ENCODE measurements at regions not wholly inside any gene's neighbourhood (a gene's known extent, or its start where the extent isn't known, plus 50 kb on each side); places are given as distances from the start of the nearest gene placed in this dataset.

DNA sequence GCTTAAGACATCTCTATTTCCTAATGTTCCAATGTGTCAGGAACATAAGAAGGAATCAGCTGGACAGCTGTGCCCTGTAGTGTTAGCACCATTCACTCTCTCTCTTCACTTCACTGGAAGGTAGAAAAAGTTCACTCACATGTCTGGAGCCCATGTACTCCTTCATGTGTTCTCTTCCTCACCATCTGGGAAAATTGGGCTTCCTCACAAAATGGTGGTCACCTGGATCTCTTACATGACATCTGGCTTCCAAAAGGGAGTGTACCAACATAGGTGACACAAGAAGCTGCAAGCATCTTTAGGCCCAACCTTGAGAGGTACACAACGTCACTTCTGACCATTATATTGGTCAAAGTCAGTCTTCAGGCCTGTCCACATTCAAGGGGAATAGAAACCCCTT lies 882.6 kb downstream of the LTN1 start:
- H3K4me2 ChIP-seq (ENCODE audit: insufficient read depth, low read length) = no peak overlapping the region
- peaks cover 9% of the 10 kb centered on the region for H3K4me1 ChIP-seq (ENCODE audit: insufficient read depth, low read length)
- H3K27ac ChIP-seq (ENCODE audit: low read depth, low read length) = no peak overlapping the region
- no peaks in the 10 kb centered on the region for H3K79me2 ChIP-seq (ENCODE audit: insufficient read depth, low read length)
- H3K9me3 ChIP-seq (ENCODE audit: low read depth, low read length) = no peaks in the 10 kb centered on the region
- H3K4me3 ChIP-seq (ENCODE audit: insufficient read depth, low read length) = no peak overlapping the region
- H3K27me3 ChIP-seq (ENCODE audit: insufficient read depth, low read length) = no peaks in the 10 kb centered on the region
- no peak overlapping the region for H2AFZ ChIP-seq (ENCODE audit: low read length)
- TF ChIP-seq, protein P1, sequence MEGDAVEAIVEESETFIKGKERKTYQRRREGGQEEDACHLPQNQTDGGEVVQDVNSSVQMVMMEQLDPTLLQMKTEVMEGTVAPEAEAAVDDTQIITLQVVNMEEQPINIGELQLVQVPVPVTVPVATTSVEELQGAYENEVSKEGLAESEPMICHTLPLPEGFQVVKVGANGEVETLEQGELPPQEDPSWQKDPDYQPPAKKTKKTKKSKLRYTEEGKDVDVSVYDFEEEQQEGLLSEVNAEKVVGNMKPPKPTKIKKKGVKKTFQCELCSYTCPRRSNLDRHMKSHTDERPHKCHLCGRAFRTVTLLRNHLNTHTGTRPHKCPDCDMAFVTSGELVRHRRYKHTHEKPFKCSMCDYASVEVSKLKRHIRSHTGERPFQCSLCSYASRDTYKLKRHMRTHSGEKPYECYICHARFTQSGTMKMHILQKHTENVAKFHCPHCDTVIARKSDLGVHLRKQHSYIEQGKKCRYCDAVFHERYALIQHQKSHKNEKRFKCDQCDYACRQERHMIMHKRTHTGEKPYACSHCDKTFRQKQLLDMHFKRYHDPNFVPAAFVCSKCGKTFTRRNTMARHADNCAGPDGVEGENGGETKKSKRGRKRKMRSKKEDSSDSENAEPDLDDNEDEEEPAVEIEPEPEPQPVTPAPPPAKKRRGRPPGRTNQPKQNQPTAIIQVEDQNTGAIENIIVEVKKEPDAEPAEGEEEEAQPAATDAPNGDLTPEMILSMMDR (IDR thresholded peaks at IDR 0.05; ENCODE audit: extremely low read depth, low read depth, low read length) = no peak
- no peaks in the 10 kb centered on the region for H4K20me1 ChIP-seq (ENCODE audit: insufficient read depth, low read length)
- no peaks in the 10 kb centered on the region for H3K36me3 ChIP-seq (ENCODE audit: insufficient read depth, low read length)
- DNase-seq (ENCODE audit: insufficient read length, low spot score, missing footprints) = no peak

DNA sequence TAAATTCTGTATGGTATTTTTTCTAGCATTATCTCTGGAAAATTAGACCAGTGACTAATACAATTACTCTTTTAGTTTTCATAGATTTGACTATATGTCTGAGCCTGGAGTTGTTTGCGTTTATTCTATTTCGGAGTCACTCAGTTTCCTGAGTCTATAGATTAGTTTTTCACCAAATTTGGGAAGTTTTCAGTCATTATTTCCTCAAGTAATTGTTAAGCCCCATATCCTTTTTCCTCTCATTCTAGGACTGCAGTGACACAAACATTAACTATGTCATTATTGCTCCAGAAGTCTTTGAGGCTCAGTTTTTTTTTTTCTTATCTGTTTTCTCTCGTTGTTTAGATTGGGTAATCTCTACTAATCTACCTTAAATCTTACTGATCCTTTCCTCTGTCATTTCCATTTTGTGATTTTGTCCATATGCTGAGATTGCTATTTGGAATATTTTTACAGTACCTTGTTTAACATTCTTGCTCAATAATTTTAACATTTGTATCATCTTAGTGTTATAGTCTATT lies 886.2 kb downstream of the LTN1 start:
- H3K4me3 ChIP-seq (ENCODE audit: insufficient read depth, low read length) = no peak overlapping the region
- DNase-seq (ENCODE audit: insufficient read length, low spot score, missing footprints) = no peak
- H3K4me2 ChIP-seq (ENCODE audit: insufficient read depth, low read length) = no peak overlapping the region
- H3K27ac ChIP-seq (ENCODE audit: low read depth, low read length) = no peak overlapping the region
- H3K27me3 ChIP-seq (ENCODE audit: insufficient read depth, low read length) = no peaks in the 10 kb centered on the region
- TF ChIP-seq, protein P1 (IDR thresholded peaks at IDR 0.05; ENCODE audit: extremely low read depth, low read depth, low read length) = no peak
- H3K4me1 ChIP-seq (ENCODE audit: insufficient read depth, low read length) = peaks cover 5% of the 10 kb centered on the region
- H3K9me3 ChIP-seq (ENCODE audit: low read depth, low read length) = no peaks in the 10 kb centered on the region
- H4K20me1 ChIP-seq (ENCODE audit: insufficient read depth, low read length) = no peaks in the 10 kb centered on the region
- H2AFZ ChIP-seq (ENCODE audit: low read length) = no peak overlapping the region
- H3K79me2 ChIP-seq (ENCODE audit: insufficient read depth, low read length) = no peaks in the 10 kb centered on the region
- no peaks in the 10 kb centered on the region for H3K36me3 ChIP-seq (ENCODE audit: insufficient read depth, low read length)

DNA sequence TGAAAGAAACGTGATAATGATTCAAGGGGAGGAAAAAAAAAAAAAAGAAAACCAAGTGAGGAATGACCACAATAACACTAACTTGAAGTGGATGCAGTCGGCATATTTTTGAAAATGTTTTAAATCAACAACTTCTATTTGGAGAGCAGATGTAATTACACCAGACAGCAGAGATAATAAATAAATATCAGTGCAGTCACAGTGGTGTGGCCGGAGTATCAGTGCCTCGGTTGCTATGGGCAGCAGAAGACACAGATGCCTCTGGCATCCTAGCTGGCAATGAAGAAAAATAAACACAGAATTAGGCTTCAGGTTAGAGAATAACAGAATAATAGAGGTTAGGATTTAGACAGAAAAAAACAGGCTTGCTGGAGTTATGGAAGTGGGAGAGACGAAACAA lies 888.3 kb downstream of the LTN1 start:
- no peak overlapping the region for H2AFZ ChIP-seq (ENCODE audit: low read length)
- no peaks in the 10 kb centered on the region for H3K9me3 ChIP-seq (ENCODE audit: low read depth, low read length)
- H3K27me3 ChIP-seq (ENCODE audit: insufficient read depth, low read length) = no peaks in the 10 kb centered on the region
- no peaks in the 10 kb centered on the region for H3K4me1 ChIP-seq (ENCODE audit: insufficient read depth, low read length)
- no peaks in the 10 kb centered on the region for H4K20me1 ChIP-seq (ENCODE audit: insufficient read depth, low read length)
- H3K4me2 ChIP-seq (ENCODE audit: insufficient read depth, low read length) = no peak overlapping the region
- DNase-seq (ENCODE audit: insufficient read length, low spot score, missing footprints) = no peak
- H3K36me3 ChIP-seq (ENCODE audit: insufficient read depth, low read length) = no peaks in the 10 kb centered on the region
- TF ChIP-seq, protein P1 (IDR thresholded peaks at IDR 0.05; ENCODE audit: extremely low read depth, low read depth, low read length) = no peak
- H3K27ac ChIP-seq (ENCODE audit: low read depth, low read length) = no peak overlapping the region
- no peak overlapping the region for H3K4me3 ChIP-seq (ENCODE audit: insufficient read depth, low read length)
- no peaks in the 10 kb centered on the region for H3K79me2 ChIP-seq (ENCODE audit: insufficient read depth, low read length)

DNA sequence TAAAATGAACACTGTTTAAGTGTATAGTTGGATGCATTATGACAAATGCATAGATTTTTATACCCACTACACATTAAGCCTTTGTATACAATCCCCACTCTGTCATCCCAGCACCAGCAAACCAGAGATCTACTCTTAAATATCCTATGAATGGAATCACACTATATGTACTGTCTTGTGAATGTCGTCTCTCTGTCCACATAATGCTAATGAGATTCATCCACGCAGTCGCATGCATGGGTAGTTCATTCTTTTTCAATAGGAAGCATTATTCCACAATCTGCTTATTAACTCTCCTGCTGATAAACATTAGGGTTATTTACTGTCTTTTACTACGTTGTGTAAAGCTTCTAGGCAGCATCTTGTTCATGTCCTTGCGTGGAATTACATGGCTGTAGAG lies 892.3 kb downstream of the LTN1 start:
- H3K27ac ChIP-seq (ENCODE audit: low read depth, low read length) = no peak overlapping the region
- H3K4me3 ChIP-seq (ENCODE audit: insufficient read depth, low read length) = no peak overlapping the region
- no peak overlapping the region for H3K4me2 ChIP-seq (ENCODE audit: insufficient read depth, low read length)
- no peaks in the 10 kb centered on the region for H4K20me1 ChIP-seq (ENCODE audit: insufficient read depth, low read length)
- no peaks in the 10 kb centered on the region for H3K27me3 ChIP-seq (ENCODE audit: insufficient read depth, low read length)
- DNase-seq (ENCODE audit: insufficient read length, low spot score, missing footprints) = peak; percentile 4
- no peaks in the 10 kb centered on the region for H3K36me3 ChIP-seq (ENCODE audit: insufficient read depth, low read length)
- TF ChIP-seq, protein P1 (IDR thresholded peaks at IDR 0.05; ENCODE audit: extremely low read depth, low read depth, low read length) = no peak
- H2AFZ ChIP-seq (ENCODE audit: low read length) = peak overlapping the region; percentile 66
- H3K9me3 ChIP-seq (ENCODE audit: low read depth, low read length) = no peaks in the 10 kb centered on the region
- no peaks in the 10 kb centered on the region for H3K79me2 ChIP-seq (ENCODE audit: insufficient read depth, low read length)
- H3K4me1 ChIP-seq (ENCODE audit: insufficient read depth, low read length) = no peaks in the 10 kb centered on the region

All from osteoblast (primary cell).